H9 (cell line): ENCODE measurements at regions not wholly inside any gene's neighbourhood (a gene's known extent, or its start where the extent isn't known, plus 50 kb on each side); places are given as distances from the start of the nearest gene placed in this dataset.

Experiments
- DNase-seq: peaks from one replicate; pipeline ENCODE4 v3.0.0-alpha.2; 2017
- H2AFZ ChIP-seq: one replicate; pipeline ENCODE4 v1.6.1; 2013; ENCODE audit warnings: mild to moderate bottlenecking, low read length, control low read depth, moderate library complexity
- H2AK5ac ChIP-seq: 2 replicates; pipeline ENCODE4 v1.6.1; 2013; ENCODE audit warnings: low read length, control low read depth, mixed read lengths; ENCODE audit not compliant: insufficient read length
- H2BK120ac ChIP-seq: one replicate; pipeline ENCODE4 v1.6.1; 2013; ENCODE audit warnings: low read depth, mild to moderate bottlenecking, low read length, control low read depth, inconsistent platforms; ENCODE audit not compliant: poor library complexity, severe bottlenecking
- H2BK12ac ChIP-seq: 2 replicates; pipeline ENCODE4 v1.6.1; 2013; ENCODE audit warnings: low read length, control low read depth, mixed read lengths, low read depth; ENCODE audit not compliant: insufficient read length
- H2BK15ac ChIP-seq: 2 replicates; pipeline ENCODE4 v1.6.1; 2013; ENCODE audit warnings: low read depth, low read length, control low read depth
- H2BK20ac ChIP-seq: one replicate; pipeline ENCODE4 v1.6.1; 2013; ENCODE audit warnings: low read depth, mild to moderate bottlenecking, low read length, control low read depth, inconsistent platforms; ENCODE audit not compliant: poor library complexity, severe bottlenecking
- H2BK5ac ChIP-seq: 2 replicates; pipeline ENCODE4 v1.6.1; 2013; ENCODE audit warnings: low read length, control low read depth, mixed read lengths; ENCODE audit not compliant: insufficient read length
- H3K14ac ChIP-seq: 2 replicates; pipeline ENCODE4 v1.6.1; 2013; ENCODE audit warnings: low read length, control low read depth; ENCODE audit not compliant: insufficient read depth
- H3K18ac ChIP-seq: 2 replicates; pipeline ENCODE4 v1.6.1; 2013; ENCODE audit warnings: low read depth, mild to moderate bottlenecking, mixed read lengths, low read length, control low read depth; ENCODE audit not compliant: insufficient read length
- H3K23ac ChIP-seq: 2 replicates; pipeline ENCODE4 v1.6.1; 2013; ENCODE audit warnings: low read length, control low read depth, mixed read lengths, low read depth; ENCODE audit not compliant: insufficient read length
- H3K23me2 ChIP-seq: 2 replicates; pipeline ENCODE4 v1.6.1; 2013; ENCODE audit warnings: low read depth, mild to moderate bottlenecking, mixed read lengths, low read length, control low read depth; ENCODE audit not compliant: insufficient read length, poor library complexity, severe bottlenecking
- H3K27ac ChIP-seq: 2 replicates; pipeline ENCODE4 v1.5.1; 2013; ENCODE audit warnings: low read length, control low read depth, mixed read lengths, low read depth; ENCODE audit not compliant: insufficient read length
- H3K27me3 ChIP-seq: 2 replicates; pipeline ENCODE4 v1.6.1; 2013; ENCODE audit warnings: low read length, control low read depth, inconsistent platforms; ENCODE audit not compliant: insufficient read depth
- H3K4ac ChIP-seq: 2 replicates; pipeline ENCODE4 v1.6.1; 2013; ENCODE audit warnings: low read depth, mild to moderate bottlenecking, control low read depth, inconsistent platforms, low read length, moderate library complexity
- H3K4me1 ChIP-seq: 2 replicates; pipeline ENCODE4 v1.6.1; 2013; ENCODE audit warnings: low read length, control low read depth, inconsistent platforms; ENCODE audit not compliant: insufficient read depth
- H3K4me2 ChIP-seq: 2 replicates; pipeline ENCODE4 v1.6.1; 2013; ENCODE audit warnings: low read length, control low read depth, mixed read lengths; ENCODE audit not compliant: insufficient read length, insufficient read depth
- H3K56ac ChIP-seq: 2 replicates; pipeline ENCODE4 v1.6.1; 2013; ENCODE audit warnings: low read depth, mild to moderate bottlenecking, mixed read lengths, low read length, control low read depth; ENCODE audit not compliant: insufficient read length
- H3K79me1 ChIP-seq: 2 replicates; pipeline ENCODE4 v1.6.1; 2013; ENCODE audit warnings: low read depth, mild to moderate bottlenecking, moderate library complexity, low read length, control low read depth, inconsistent platforms; ENCODE audit not compliant: insufficient read depth, poor library complexity, severe bottlenecking
- H3K79me2 ChIP-seq: 2 replicates; pipeline ENCODE4 v1.6.1; 2013; ENCODE audit warnings: low read length, control low read depth, inconsistent platforms; ENCODE audit not compliant: insufficient read depth
- H3K9ac ChIP-seq: 2 replicates; pipeline ENCODE4 v1.6.1; 2013; ENCODE audit warnings: low read length, control low read depth, mixed read lengths; ENCODE audit not compliant: insufficient read length; ENCODE audit errors: extremely low read depth
- H3K9me3 ChIP-seq: one replicate; pipeline ENCODE4 v1.6.1; 2013; ENCODE audit warnings: low read depth, low read length, inconsistent platforms; ENCODE audit not compliant: control insufficient read depth
- H3T11ph ChIP-seq: one replicate; pipeline ENCODE4 v1.6.1; 2013; ENCODE audit warnings: mild to moderate bottlenecking, low read length, control low read depth, inconsistent platforms
- H4K20me1 ChIP-seq: one replicate; pipeline ENCODE4 v1.6.1; 2013; ENCODE audit not compliant: control insufficient read depth, insufficient read length, insufficient read depth
- H4K5ac ChIP-seq: 2 replicates; pipeline ENCODE4 v1.6.1; 2013; ENCODE audit warnings: low read depth, mild to moderate bottlenecking, mixed read lengths, low read length, control low read depth; ENCODE audit not compliant: insufficient read length
- H4K8ac ChIP-seq: replicated peaks from 2 replicates; pipeline ENCODE4 v1.6.1; 2013; ENCODE audit warnings: low read length, control low read depth, mixed read lengths, low read depth; ENCODE audit not compliant: insufficient read length
- H4K91ac ChIP-seq: 2 replicates; pipeline ENCODE4 v1.6.1; 2013; ENCODE audit warnings: low read depth, mild to moderate bottlenecking, moderate library complexity, mixed read lengths, low read length, control low read depth; ENCODE audit not compliant: insufficient read length
- H3K27ac Mint-ChIP-seq, 3 experiments: 2 replicates in 2 of 3; 3 replicates in 1 of 3; pipeline ENCODE4 v1.8.0; 2020 to 2021; ENCODE audit warnings: mixed read lengths in 3 of 3, mild to moderate bottlenecking in 1 of 3, moderate library complexity in 1 of 3
- H3K27me3 Mint-ChIP-seq: 2 replicates; pipeline ENCODE4 v1.8.0; 2021; ENCODE audit warnings: low read depth, mild to moderate bottlenecking, moderate library complexity, mixed read lengths
- H3K36me3 Mint-ChIP-seq, 3 experiments: 2 replicates in 2 of 3; 3 replicates in 1 of 3; pipeline ENCODE4 v1.8.0; 2020 to 2021; ENCODE audit warnings: low read depth in 3 of 3, mixed read lengths in 3 of 3; ENCODE audit not compliant: insufficient read depth in 1 of 3
- H3K4me1 Mint-ChIP-seq, 2 experiments: 2 replicates each; pipeline ENCODE4 v1.8.0; 2020; ENCODE audit warnings: mixed read lengths in 2 of 2
- H3K4me3 Mint-ChIP-seq, 2 experiments: 2 replicates in 1 of 2; 3 replicates in 1 of 2; pipeline ENCODE4 v1.8.0; 2020 to 2021; ENCODE audit warnings: mild to moderate bottlenecking in 2 of 2, mixed read lengths in 2 of 2, moderate library complexity in 1 of 2
- H3K9me3 Mint-ChIP-seq, 2 experiments: 2 replicates in 1 of 2; 3 replicates in 1 of 2; pipeline ENCODE4 v1.8.0; 2020; ENCODE audit warnings: mild to moderate bottlenecking in 2 of 2, mixed read lengths in 2 of 2, moderate library complexity in 1 of 2
- CTCF ChIP-seq: fragments of 200-600 bp; sonication (generic); conservative IDR thresholded peaks from 3 replicates; pipeline ENCODE4 v1.8.0; 2021; ENCODE audit warnings: antibody characterized with exemption, mild to moderate bottlenecking
- WGBS: extraction: QIAGEN DNeasy Blood & Tissue Kit; methylation state at CpG from one replicate; pipeline ENCODE4 v1.1.7; 2013; ENCODE audit warnings: missing lambda C conversion rate, low lambda C conversion rate, mixed read lengths; ENCODE audit not compliant: insufficient read length; ENCODE audit errors: extremely low coverage; 5-methylcytosine and 5-hydroxymethylcytosine counted together

GRCh38 chr20:48401359-48401758 is 426.4 kb downstream of the PREX1 start:
- Histone ChIP-seq H4K5ac (no peak overlapping the region), H3K27ac (no peak overlapping the region), H3K9me3 (no peaks in the 10 kb centered on the region), H2BK5ac (no peak overlapping the region), H3K4ac (no peak overlapping the region), H3K23ac (no peak overlapping the region), H2BK12ac (no peak overlapping the region), H4K91ac (no peak overlapping the region), H3K27me3 (no peaks in the 10 kb centered on the region), H2BK15ac (no peak overlapping the region), H2AK5ac (no peak overlapping the region), H2AFZ (no peak overlapping the region), H3K4me1 (peaks cover 1% of the 10 kb centered on the region; the same call in 1 of the 2 replicates), H2BK20ac (no peak overlapping the region), H3K79me1 (no peaks in the 10 kb centered on the region), H3K14ac (no peak overlapping the region), H3K4me2 (no peak overlapping the region), H2BK120ac (no peak overlapping the region), H3K9ac (no peak overlapping the region), H3K79me2 (no peaks in the 10 kb centered on the region), H3K18ac (no peak overlapping the region), H4K20me1 (no peaks in the 10 kb centered on the region), H3K56ac (no peak overlapping the region), H3K23me2 (no peaks in the 10 kb centered on the region), H3T11ph (no peak overlapping the region), H4K8ac (no peak overlapping the region)
- Mint-ChIP-seq H3K4me1 (peaks cover 10 to 26% of the 10 kb centered on the region in 2 experiments), H3K27ac (no peak overlapping the region), H3K27me3 (no peaks in the 10 kb centered on the region), H3K36me3 (no peaks in the 10 kb centered on the region), H3K9me3 (no peaks in the 10 kb centered on the region), H3K4me3 (no peak overlapping the region)
- no CpG with 5 or more reads among the region's 6 CpGs for WGBS
- no peak for DNase-seq
- no peak for TF ChIP-seq CTCF
